ELR (cell line): ENCODE measurements at regions not wholly inside any gene's neighbourhood (a gene's known extent, or its start where the extent isn't known, plus 50 kb on each side); places are given as distances from the start of the nearest gene placed in this dataset.
A peak's percentile ranks its signal among the peaks of the same experiment; 100 is the strongest.
"Not testable (repeated sequence)": the region's sequence is repeated elsewhere in the genome, so short reads cannot be mapped to it uniquely, and the experiment has no call there.

ENCODE experiments used
- DNase-seq: peaks from one replicate; pipeline ENCODE4 v3.0.0-alpha.2; 2015; ENCODE audit warnings: low read depth

DNA sequence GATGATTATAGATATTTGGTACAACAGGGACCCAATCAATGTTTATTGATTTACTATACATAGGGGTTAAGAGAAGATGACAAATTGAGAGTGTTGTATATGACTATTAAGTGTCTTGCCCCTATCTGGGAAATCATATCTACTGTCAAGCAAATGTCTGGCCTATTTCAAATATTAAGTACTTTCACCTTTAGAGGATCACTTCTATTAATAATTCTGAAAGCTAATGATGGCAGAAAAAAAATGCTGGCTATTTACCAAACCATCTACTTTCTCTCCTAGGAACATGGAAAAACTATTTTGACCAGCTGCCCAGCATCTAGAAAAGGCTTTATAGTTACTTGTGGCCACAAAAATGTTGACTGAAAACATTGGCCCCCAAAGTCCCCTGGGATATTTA lies 632.3 kb upstream of the ZNF385D start:
- no peak for DNase-seq

- DNase-seq, result no peak
Measured at GRCh38 chr3:22386107-22386506, 635.1 kb upstream of the ZNF385D start.

DNA sequence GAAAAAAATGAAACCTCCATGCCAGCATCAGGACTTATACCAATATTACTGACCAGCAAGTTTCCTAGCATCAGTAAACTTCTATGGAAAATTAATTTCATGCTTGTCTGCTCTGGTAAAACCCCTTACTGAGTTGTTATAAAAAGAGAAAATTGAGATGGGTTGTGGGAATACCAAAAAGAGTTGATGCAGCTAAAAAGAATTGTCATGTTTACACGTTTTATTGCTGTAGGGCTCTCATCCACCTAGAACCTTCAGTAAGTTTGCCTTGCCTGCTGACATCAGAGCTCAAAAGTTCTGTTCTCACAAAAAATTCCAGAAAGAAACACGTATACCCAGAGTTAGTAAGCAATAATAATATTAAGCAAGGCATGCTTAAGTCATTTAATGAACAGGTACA lies 641.3 kb upstream of the ZNF385D start:
- no peak for DNase-seq

DNA sequence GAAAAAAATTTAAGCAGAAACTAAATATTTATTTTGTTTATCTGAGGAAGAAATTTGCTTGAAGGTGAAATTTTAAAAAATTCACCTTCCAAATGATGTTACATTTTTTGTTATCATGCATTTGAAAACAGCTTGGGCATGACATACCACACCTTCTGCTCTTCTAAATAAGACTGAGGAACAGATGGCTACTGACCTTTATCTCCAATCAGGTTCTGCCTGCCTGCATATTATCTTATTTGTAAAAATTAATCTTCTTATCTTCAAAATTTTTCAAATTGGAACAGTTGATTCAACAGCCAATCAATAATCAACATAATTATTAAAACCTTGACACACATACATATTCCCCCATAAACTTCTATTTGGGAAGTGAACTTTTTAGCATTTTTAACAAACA lies 641.8 kb upstream of the ZNF385D start:
- DNase-seq, result no peak

- DNase-seq, result no peak
Measured at GRCh38 chr3:22399566-22399965, 648.6 kb upstream of the ZNF385D start.

DNA sequence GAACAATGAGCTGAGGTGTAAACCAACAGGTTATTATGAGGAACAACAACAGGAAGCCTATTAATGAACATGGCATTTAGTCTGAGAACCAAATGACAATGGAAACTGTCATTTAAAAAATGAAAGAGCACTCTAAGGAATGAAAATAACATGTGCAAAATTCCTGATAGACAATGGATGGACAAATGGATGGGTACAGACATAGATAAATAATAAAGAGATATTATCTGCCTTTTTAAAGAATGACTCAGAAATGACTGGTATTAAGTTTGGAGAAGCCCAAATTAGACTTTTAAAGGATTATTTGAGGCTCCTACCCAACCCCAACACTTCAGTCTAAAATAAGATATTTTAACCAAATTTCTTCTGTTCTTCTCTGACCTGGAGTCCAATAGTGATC lies 650.5 kb upstream of the ZNF385D start:
- no peak for DNase-seq

GRCh38 chr3:22414239-22414638 lies 663.2 kb upstream of the ZNF385D start:
- no peak for DNase-seq

GRCh38 chr3:22416838-22417446 lies 665.9 kb upstream of the ZNF385D start:
- DNase-seq, result not testable (repeated sequence)

- DNase-seq, result no peak
Measured at GRCh38 chr3:22419261-22419660, 668.3 kb upstream of the ZNF385D start.

- no peak for DNase-seq
Measured at GRCh38 chr3:22421589-22421988, 670.6 kb upstream of the ZNF385D start.

- no peak for DNase-seq
Measured at GRCh38 chr3:22431334-22431733, 680.3 kb upstream of the ZNF385D start.

DNA sequence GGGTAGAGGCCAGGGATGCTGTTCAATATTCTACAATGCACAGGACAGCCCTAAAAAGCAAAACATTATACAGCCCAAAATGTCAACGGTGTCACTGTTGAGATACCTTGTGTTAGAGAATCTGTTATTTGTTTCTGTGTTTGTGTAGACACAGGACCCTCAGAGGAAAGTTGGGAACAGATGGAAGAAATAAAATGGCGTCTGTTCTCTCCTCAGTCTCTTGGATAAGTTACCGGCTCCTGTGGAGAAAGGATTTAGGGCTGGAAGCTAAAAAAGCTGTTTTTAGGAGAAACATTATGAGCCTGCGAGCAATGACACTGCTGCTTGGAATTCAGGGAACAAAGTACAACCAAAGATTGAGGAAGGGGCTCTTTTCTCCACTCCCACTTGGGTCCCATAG lies 688.6 kb upstream of the ZNF385D start:
- DNase-seq, result no peak

DNA sequence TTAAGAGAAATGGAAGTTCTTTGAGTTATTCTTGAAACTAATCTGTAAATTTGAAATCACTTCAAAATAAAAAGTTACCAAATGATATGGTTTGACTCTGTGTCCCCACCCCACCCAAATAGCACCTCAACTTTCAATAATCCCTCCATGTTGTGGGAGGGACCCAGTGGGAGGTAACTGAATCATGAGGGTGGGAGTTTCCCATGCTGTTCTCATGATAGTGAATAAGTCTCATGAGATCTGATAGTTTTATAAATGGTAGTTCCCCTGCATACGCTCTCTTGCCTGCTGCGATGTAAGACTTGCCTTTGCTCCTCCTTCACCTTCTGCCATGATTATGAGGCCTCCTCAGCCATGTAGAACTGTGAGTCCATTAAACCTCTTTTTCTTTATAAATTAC lies 690.7 kb upstream of the ZNF385D start:
- no peak for DNase-seq

DNA sequence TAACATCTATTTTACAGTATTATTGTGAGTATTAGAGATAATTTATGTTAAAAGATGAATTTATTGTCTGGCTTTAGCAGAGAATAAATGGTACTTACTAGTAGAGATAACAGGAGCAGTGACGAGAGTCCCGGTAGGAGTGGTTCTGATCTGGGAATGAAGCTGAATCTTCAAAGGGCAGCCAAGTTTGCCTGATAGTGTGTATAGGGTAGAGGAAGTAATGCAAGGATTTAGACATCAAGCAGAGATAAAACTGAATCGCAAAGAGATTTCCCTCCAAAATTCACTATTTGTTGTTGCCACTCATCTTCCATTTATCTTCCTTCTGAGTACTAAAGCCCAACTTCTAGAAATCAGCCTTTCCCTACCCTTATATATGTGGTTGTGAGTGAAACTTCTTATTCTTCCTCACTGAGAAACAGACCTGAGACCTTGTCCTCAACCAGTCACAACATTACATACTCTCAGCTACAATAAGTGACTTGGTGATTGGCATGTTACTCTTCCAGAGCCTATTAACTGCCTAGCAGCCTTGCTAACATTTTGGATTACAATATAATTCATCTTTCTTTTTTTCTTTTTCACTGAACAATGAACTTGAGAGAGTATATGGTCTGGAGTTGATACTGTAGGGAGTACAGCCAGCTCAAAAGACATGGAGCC lies 692.7 kb upstream of the ZNF385D start:
- DNase-seq, result no peak

DNA sequence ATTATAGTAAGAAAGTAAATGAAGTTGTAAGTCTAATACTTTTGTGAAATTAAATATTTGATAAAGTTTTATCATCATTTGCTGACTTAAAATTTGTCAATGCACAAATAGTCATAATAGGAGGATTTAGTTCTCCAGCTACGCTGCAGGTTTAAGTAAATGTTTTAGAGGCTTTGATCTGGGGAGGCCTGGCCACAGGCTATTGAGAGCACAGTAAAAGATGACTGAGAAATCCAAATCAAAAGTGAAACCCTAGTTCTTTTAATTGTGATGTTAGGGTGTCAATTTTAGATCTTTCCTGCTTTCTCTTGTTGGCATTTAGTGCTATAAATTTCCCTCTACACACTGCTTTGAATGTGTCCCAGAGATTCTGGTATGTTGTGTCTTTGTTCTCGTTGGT lies 694.3 kb upstream of the ZNF385D start:
- not testable (repeated sequence) for DNase-seq

DNA sequence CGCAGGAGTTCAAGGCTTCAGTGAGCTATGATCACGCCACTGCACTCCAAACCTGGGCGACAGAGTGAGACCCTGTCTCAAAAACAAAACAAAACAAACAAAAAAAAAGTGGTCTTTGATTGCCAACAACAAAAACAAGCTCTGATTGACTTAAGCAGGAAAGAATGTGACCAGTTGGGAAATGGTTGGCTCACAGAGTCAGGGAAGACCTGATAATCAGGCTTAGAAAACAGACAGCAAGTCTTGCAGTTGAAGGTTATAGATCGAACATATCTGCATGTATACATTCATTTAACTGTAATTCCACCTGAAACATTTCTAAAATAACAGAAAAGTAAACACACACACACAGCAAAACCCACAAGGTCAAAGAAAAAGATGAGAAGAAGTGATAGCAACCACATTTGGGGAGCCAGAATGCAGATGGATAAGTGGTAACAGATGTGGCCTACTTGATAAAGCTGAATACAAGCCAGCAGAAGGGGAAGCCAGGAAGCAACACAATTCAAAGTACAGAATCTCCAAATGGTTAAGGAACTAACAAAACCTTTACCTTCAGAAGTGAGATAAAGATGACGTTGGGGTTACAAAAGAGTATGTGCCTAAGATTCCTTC lies 699.9 kb upstream of the ZNF385D start:
- DNase-seq, result no peak

DNA sequence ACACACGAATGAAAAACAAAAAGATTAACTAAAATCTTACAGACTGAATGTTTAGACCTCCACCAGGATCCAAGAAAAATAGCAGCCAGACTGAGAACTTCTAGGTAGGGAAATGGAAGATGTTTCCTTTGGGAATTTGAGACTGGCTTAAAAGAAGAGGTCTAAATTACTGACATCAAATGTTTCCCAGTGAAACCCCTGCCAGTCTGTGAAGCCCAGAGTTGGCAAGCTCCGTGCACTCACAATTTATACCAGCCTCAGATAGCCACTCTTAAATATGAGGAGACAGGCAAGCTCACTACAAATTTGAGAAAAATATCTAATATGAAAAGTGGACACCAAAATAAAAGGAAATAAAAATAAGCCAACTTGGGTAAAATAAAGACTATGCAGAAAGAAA lies 700.5 kb upstream of the ZNF385D start:
- no peak for DNase-seq

- DNase-seq, result no peak
Measured at GRCh38 chr3:22453906-22454535, 703.0 kb upstream of the ZNF385D start.

- DNase-seq, result no peak
Measured at GRCh38 chr3:22469995-22470394, 719.0 kb upstream of the ZNF385D start.

GRCh38 chr3:22471557-22471956 lies 720.5 kb upstream of the ZNF385D start:
- no peak for DNase-seq

- DNase-seq, result peak; percentile 42
Measured at GRCh38 chr3:22474706-22475445, 723.9 kb upstream of the ZNF385D start.

GRCh38 chr3:22475665-22476240 lies 724.7 kb upstream of the ZNF385D start:
- peak; percentile 10 for DNase-seq
